ENCODE measurements at regions not wholly inside any gene's neighbourhood (a gene's known extent, or its start where the extent isn't known, plus 50 kb on each side); places are given as distances from the start of the nearest gene placed in this dataset.

GRCh38 chr6:48817333-48818051 lies 645.6 kb downstream of the MMUT start:
- peak; percentile 41 for DNase-seq (ENCODE audit: low read depth)

GRCh38 chr6:48814957-48815356 lies 648.1 kb downstream of the MMUT start:
- DNase-seq (ENCODE audit: low read depth), result no peak

GRCh38 chr6:48813836-48814235 lies 649.2 kb downstream of the MMUT start:
- DNase-seq (ENCODE audit: low read depth), result peak; percentile 19

- DNase-seq (ENCODE audit: low read depth), result no peak
Measured at GRCh38 chr6:48809700-48810099, 653.4 kb downstream of the MMUT start.

- DNase-seq (ENCODE audit: low read depth), result no peak
Measured at GRCh38 chr6:48809245-48809644, 653.8 kb downstream of the MMUT start.

GRCh38 chr6:48798296-48798695 lies 664.8 kb downstream of the MMUT start:
- no peak for DNase-seq (ENCODE audit: low read depth)

GRCh38 chr6:48782225-48782624 lies 671.2 kb upstream of the PTCHD4 start:
- DNase-seq (ENCODE audit: low read depth), result no peak

- DNase-seq (ENCODE audit: low read depth), result no peak
Measured at GRCh38 chr6:48777411-48777810, 666.4 kb upstream of the PTCHD4 start.

GRCh38 chr6:48775157-48775556 lies 664.2 kb upstream of the PTCHD4 start:
- DNase-seq (ENCODE audit: low read depth), result no peak

GRCh38 chr6:48774276-48774675 lies 663.3 kb upstream of the PTCHD4 start:
- DNase-seq (ENCODE audit: low read depth), result no peak

- no peak for DNase-seq (ENCODE audit: low read depth)
Measured at GRCh38 chr6:48766349-48766748, 655.4 kb upstream of the PTCHD4 start.

GRCh38 chr6:48765352-48765961 lies 654.5 kb upstream of the PTCHD4 start:
- DNase-seq (ENCODE audit: low read depth), result no peak

- DNase-seq (ENCODE audit: low read depth), result no peak
Measured at GRCh38 chr6:48764286-48765044, 653.5 kb upstream of the PTCHD4 start.

- no peak for DNase-seq (ENCODE audit: low read depth)
Measured at GRCh38 chr6:48757661-48758060, 646.7 kb upstream of the PTCHD4 start.

- no peak for DNase-seq (ENCODE audit: low read depth)
Measured at GRCh38 chr6:48755315-48755714, 644.3 kb upstream of the PTCHD4 start.

- no peak for DNase-seq (ENCODE audit: low read depth)
Measured at GRCh38 chr6:48754641-48755040, 643.6 kb upstream of the PTCHD4 start.

- DNase-seq (ENCODE audit: low read depth), result no peak
Measured at GRCh38 chr6:48750861-48751260, 639.9 kb upstream of the PTCHD4 start.

GRCh38 chr6:48747471-48747870 lies 636.5 kb upstream of the PTCHD4 start:
- no peak for DNase-seq (ENCODE audit: low read depth)

GRCh38 chr6:48747040-48747439 lies 636.0 kb upstream of the PTCHD4 start:
- DNase-seq (ENCODE audit: low read depth), result no peak

- no peak for DNase-seq (ENCODE audit: low read depth)
Measured at GRCh38 chr6:48744948-48745347, 634.0 kb upstream of the PTCHD4 start.

GRCh38 chr6:48743738-48744137 lies 632.7 kb upstream of the PTCHD4 start:
- no peak for DNase-seq (ENCODE audit: low read depth)

GRCh38 chr6:48736501-48737206 lies 625.7 kb upstream of the PTCHD4 start:
- DNase-seq (ENCODE audit: low read depth), result peak; percentile 67

- DNase-seq (ENCODE audit: low read depth), result no peak
Measured at GRCh38 chr6:48735846-48736245, 624.8 kb upstream of the PTCHD4 start.

Data from GM04503 (cell line).